ENCODE measurements at regions not wholly inside any gene's neighbourhood (a gene's known extent, or its start where the extent isn't known, plus 50 kb on each side); places are given as distances from the start of the nearest gene placed in this dataset.

DNA sequence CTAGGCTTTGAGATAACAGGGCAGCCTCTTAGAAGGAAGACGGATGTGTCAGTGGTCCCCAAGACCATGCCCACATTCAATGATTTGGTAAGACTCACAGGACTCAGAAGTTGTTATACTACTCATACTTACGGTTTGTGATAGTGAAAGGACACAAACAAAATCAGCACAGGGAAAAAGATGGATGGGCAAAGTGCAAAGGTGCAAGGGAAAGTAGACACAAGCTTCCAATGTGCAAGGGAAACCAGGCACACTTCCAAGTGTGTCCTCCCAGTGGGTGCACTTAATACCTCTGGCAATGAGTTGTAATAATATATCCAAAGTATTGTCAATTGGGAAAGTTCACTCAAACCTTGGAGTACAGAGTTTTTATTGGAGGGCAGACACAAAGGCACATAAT lies 53.8 kb upstream of the VCX start:
- FAIRE-seq (no peak), ATAC-seq (no peak), DNase-seq (no peak)
- intact Hi-C loops (cut with DNase I): no loop called here
- Histone ChIP-seq H3K36me3 (no peaks in the 10 kb centered on the region), H3K4me1 (no peaks in the 10 kb centered on the region), H3K27me3 (no peaks in the 10 kb centered on the region), H3K27ac (no peak overlapping the region), H3K4me3 (no peak overlapping the region), H3K9me3 (no peaks in the 10 kb centered on the region)
- 53 to 79% methylated on average over 2 of the region's 2 CpGs for WGBS, 2 donors
- TF ChIP-seq, protein P1, sequence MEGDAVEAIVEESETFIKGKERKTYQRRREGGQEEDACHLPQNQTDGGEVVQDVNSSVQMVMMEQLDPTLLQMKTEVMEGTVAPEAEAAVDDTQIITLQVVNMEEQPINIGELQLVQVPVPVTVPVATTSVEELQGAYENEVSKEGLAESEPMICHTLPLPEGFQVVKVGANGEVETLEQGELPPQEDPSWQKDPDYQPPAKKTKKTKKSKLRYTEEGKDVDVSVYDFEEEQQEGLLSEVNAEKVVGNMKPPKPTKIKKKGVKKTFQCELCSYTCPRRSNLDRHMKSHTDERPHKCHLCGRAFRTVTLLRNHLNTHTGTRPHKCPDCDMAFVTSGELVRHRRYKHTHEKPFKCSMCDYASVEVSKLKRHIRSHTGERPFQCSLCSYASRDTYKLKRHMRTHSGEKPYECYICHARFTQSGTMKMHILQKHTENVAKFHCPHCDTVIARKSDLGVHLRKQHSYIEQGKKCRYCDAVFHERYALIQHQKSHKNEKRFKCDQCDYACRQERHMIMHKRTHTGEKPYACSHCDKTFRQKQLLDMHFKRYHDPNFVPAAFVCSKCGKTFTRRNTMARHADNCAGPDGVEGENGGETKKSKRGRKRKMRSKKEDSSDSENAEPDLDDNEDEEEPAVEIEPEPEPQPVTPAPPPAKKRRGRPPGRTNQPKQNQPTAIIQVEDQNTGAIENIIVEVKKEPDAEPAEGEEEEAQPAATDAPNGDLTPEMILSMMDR (IDR thresholded peaks at IDR 0.05): no peak

DNA sequence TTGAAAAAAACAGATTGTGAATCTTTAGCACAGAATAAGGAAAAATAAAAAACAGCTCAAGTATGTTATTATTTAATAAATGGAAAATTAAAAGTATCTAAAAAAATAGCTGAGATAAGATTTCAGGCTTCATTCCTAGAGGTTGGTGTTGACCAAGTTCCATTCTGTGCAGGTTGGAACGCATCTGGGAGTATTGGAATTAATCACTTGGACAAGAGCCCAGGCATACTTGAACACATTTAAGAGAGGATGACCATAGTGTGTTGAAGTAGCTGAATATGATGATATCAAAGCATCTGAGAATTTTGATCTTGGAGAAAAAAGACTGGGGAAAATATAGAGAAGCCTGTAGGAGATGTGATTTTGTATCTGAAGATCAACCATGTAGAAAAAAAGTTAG lies 54.6 kb upstream of the VCX start:
- TF ChIP-seq, protein P1 (IDR thresholded peaks at IDR 0.05): no peak
- no peaks in the 10 kb centered on the region for H3K9me3 ChIP-seq
- H3K4me3 ChIP-seq: no peak overlapping the region
- no peak overlapping the region for H3K27ac ChIP-seq
- no peaks in the 10 kb centered on the region for H3K4me1 ChIP-seq
- FAIRE-seq (no peak), DNase-seq (no peak), ATAC-seq (no peak)
- H3K27me3 ChIP-seq: no peaks in the 10 kb centered on the region
- WGBS, 2 donors: 17 to 21% methylated on average over 1 of the region's 1 CpG
- no peaks in the 10 kb centered on the region for H3K36me3 ChIP-seq
- intact Hi-C loops (cut with DNase I): no loop called here

DNA sequence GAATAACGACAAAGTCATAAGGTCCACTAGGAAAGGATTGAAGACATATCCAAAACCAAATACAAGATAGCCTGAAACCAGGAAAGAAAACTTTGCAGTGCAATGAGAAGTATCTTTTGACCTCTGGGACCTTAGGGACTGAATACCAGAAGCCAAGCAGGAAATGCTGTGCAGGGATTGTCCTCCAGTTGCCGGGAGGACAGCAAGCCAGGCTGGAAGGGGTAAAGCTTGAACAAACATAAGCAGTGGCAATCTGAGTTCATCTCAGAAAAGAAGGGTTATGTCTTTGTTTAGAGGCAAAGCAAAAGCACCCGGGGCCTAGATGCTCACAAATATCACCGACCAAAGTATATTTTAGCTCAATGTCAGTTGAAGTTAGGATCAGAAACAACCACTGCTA lies 55.3 kb upstream of the VCX start:
- Histone ChIP-seq H3K4me1 (no peaks in the 10 kb centered on the region), H3K9me3 (no peaks in the 10 kb centered on the region), H3K27me3 (no peaks in the 10 kb centered on the region), H3K36me3 (no peaks in the 10 kb centered on the region), H3K4me3 (no peak overlapping the region), H3K27ac (no peak overlapping the region)
- 22 to 34% methylated on average over 4 of the region's 4 CpGs for WGBS, 2 donors
- DNase-seq (no peak), FAIRE-seq (no peak), ATAC-seq (no peak)
- TF ChIP-seq, protein P1 (IDR thresholded peaks at IDR 0.05): no peak
- intact Hi-C loops (cut with DNase I): no loop called here

DNA sequence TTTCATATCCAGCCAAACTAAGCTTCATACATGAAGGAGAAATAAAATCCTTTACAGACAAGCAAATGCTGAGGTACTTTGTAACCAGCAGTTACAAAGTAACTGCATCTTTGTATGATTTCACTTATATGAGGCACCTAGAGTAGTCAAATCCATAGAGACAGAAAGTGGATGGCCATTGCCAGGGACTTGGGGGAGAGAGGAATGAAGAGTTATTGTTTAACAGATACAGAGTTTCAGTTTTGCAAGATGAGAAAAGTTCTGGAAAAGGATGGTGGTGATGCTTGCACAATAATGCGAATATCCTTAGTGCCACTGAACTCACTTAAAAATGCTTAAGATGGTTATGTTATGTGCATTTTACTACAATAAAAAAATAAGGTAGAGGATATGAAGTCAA lies 58.4 kb upstream of the VCX start:
- TF ChIP-seq, protein P1 (IDR thresholded peaks at IDR 0.05): no peak
- intact Hi-C loops (cut with DNase I): no loop called here
- Histone ChIP-seq H3K27me3 (no peaks in the 10 kb centered on the region), H3K4me3 (no peak overlapping the region), H3K4me1 (no peaks in the 10 kb centered on the region), H3K9me3 (no peaks in the 10 kb centered on the region), H3K36me3 (no peaks in the 10 kb centered on the region), H3K27ac (no peak overlapping the region)
- no peak for DNase-seq
- WGBS, 2 donors: 90 to 94% methylated on average over 1 of the region's 1 CpG
- no peak for ATAC-seq
- no peak for FAIRE-seq

DNA sequence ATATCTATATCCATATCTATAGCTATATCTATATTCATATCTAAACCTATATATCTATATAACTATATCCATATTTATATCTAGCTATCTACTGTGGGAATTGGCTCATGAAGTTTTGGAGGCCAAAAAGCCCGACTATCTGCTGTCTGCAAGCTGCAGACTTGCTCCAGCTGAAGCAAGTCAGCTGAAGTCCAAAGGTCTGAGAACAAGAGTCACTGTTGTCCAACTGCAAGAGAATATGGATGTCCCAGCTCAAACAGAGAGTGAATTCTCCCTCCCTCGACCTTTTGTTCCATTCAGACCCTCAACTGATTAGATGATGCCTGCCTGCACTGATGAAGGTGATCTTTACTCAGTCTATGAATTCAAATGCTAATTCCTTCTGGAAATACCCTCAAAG lies 63.3 kb upstream of the VCX start:
- no peaks in the 10 kb centered on the region for H3K9me3 ChIP-seq
- intact Hi-C loops (cut with DNase I): no loop called here
- DNase-seq: no peak
- ATAC-seq: no peak
- H3K4me1 ChIP-seq: no peaks in the 10 kb centered on the region
- FAIRE-seq: no peak
- TF ChIP-seq, protein P1 (IDR thresholded peaks at IDR 0.05): no peak
- no peaks in the 10 kb centered on the region for H3K36me3 ChIP-seq
- no peaks in the 10 kb centered on the region for H3K27me3 ChIP-seq
- H3K27ac ChIP-seq: no peak overlapping the region
- 30 to 33% methylated on average over 2 of the region's 2 CpGs for WGBS, 2 donors
- H3K4me3 ChIP-seq: no peak overlapping the region
